ENCODE measurements at regions not wholly inside any gene's neighbourhood (a gene's known extent, or its start where the extent isn't known, plus 50 kb on each side); places are given as distances from the start of the nearest gene placed in this dataset.
"Not testable (repeated sequence)": the region's sequence is repeated elsewhere in the genome, so short reads cannot be mapped to it uniquely, and the experiment has no call there.

GRCh38 chr1:60257531-60257930 lies 184.0 kb upstream of the C1orf87 start:
- H3K4me3 ChIP-seq (ENCODE audit: low read depth, low read length), result no peak overlapping the region
- no peak for TF ChIP-seq CTCF (IDR thresholded peaks at IDR 0.05; ENCODE audit: control insufficient read depth, extremely low read depth, insufficient read depth)
- no peak for DNase-seq (ENCODE audit: low read depth)

- DNase-seq (ENCODE audit: low read depth), result no peak
- TF ChIP-seq CTCF (IDR thresholded peaks at IDR 0.05; ENCODE audit: control insufficient read depth, extremely low read depth, insufficient read depth), result no peak
- H3K4me3 ChIP-seq (ENCODE audit: low read depth, low read length), result no peak overlapping the region
Measured at GRCh38 chr1:60255565-60255964, 182.0 kb upstream of the C1orf87 start.

- no peak for TF ChIP-seq CTCF (IDR thresholded peaks at IDR 0.05; ENCODE audit: control insufficient read depth, extremely low read depth, insufficient read depth)
- no peak for DNase-seq (ENCODE audit: low read depth)
- no peak overlapping the region for H3K4me3 ChIP-seq (ENCODE audit: low read depth, low read length)
Measured at GRCh38 chr1:60251426-60251825, 177.9 kb upstream of the C1orf87 start.

- not testable (repeated sequence) for DNase-seq (ENCODE audit: low read depth); H3K4me3 ChIP-seq (ENCODE audit: low read depth, low read length)
Measured at GRCh38 chr1:60247467-60247866, 173.9 kb upstream of the C1orf87 start.

GRCh38 chr1:60245324-60245723 lies 171.8 kb upstream of the C1orf87 start:
- H3K4me3 ChIP-seq (ENCODE audit: low read depth, low read length), result no peak overlapping the region
- no peak for TF ChIP-seq CTCF (IDR thresholded peaks at IDR 0.05; ENCODE audit: control insufficient read depth, extremely low read depth, insufficient read depth)
- DNase-seq (ENCODE audit: low read depth), result no peak

GRCh38 chr1:60244906-60245305 lies 171.3 kb upstream of the C1orf87 start:
- no peak for TF ChIP-seq CTCF (IDR thresholded peaks at IDR 0.05; ENCODE audit: control insufficient read depth, extremely low read depth, insufficient read depth)
- no peak for DNase-seq (ENCODE audit: low read depth)
- no peak overlapping the region for H3K4me3 ChIP-seq (ENCODE audit: low read depth, low read length)

- H3K4me3 ChIP-seq (ENCODE audit: low read depth, low read length), result no peak overlapping the region
- no peak for TF ChIP-seq CTCF (IDR thresholded peaks at IDR 0.05; ENCODE audit: control insufficient read depth, extremely low read depth, insufficient read depth)
- DNase-seq (ENCODE audit: low read depth), result no peak
Measured at GRCh38 chr1:60235275-60235674, 161.7 kb upstream of the C1orf87 start.

GRCh38 chr1:60234776-60235175 lies 161.2 kb upstream of the C1orf87 start:
- no peak overlapping the region for H3K4me3 ChIP-seq (ENCODE audit: low read depth, low read length)
- no peak for DNase-seq (ENCODE audit: low read depth)
- no peak for TF ChIP-seq CTCF (IDR thresholded peaks at IDR 0.05; ENCODE audit: control insufficient read depth, extremely low read depth, insufficient read depth)
